Osteocyte (in vitro differentiated cells): ENCODE measurements at regions not wholly inside any gene's neighbourhood (a gene's known extent, or its start where the extent isn't known, plus 50 kb on each side); places are given as distances from the start of the nearest gene placed in this dataset.

ENCODE experiments used
- DNase-seq: peaks from one replicate; pipeline ENCODE4 v3.0.0; 2021; ENCODE audit warnings: mixed read lengths; ENCODE audit not compliant: unreplicated experiment; ENCODE audit errors: extremely low spot score
- H3K27ac Mint-ChIP-seq: one replicate; pipeline ENCODE4 v1.8.0; 2021; ENCODE audit warnings: mild to moderate bottlenecking, mixed read lengths; ENCODE audit not compliant: unreplicated experiment
- H3K27me3 Mint-ChIP-seq: one replicate; pipeline ENCODE4 v1.8.0; 2021; ENCODE audit warnings: mixed read lengths; ENCODE audit not compliant: unreplicated experiment
- H3K36me3 Mint-ChIP-seq: one replicate; pipeline ENCODE4 v1.8.0; 2021; ENCODE audit warnings: mixed read lengths; ENCODE audit not compliant: unreplicated experiment
- H3K4me1 Mint-ChIP-seq: one replicate; pipeline ENCODE4 v1.8.0; 2021; ENCODE audit warnings: mixed read lengths; ENCODE audit not compliant: unreplicated experiment
- H3K4me3 Mint-ChIP-seq: one replicate; pipeline ENCODE4 v1.8.0; 2021; ENCODE audit warnings: mild to moderate bottlenecking, moderate library complexity, mixed read lengths; ENCODE audit not compliant: unreplicated experiment
- H3K9me3 Mint-ChIP-seq: one replicate; pipeline ENCODE4 v1.8.0; 2021; ENCODE audit warnings: mixed read lengths; ENCODE audit not compliant: unreplicated experiment
- CTCF ChIP-seq: fragments of 200-600 bp; sonication (generic); IDR thresholded peaks from 2 replicates; pipeline ENCODE4 v1.5.0; 2021; ENCODE audit warnings: antibody characterized with exemption, mild to moderate bottlenecking, moderate library complexity

- H3K4me1 Mint-ChIP-seq = no peaks in the 10 kb centered on the region
- H3K27ac Mint-ChIP-seq = no peak overlapping the region
- no peak for DNase-seq
Observed at GRCh38 chr9:107127608-107128007, 155.5 kb upstream of the RAD23B start.

GRCh38 chr9:107131108-107131799 is 151.8 kb upstream of the RAD23B start:
- Mint-ChIP-seq H3K4me1 (no peaks in the 10 kb centered on the region), H3K36me3 (no peaks in the 10 kb centered on the region), H3K9me3 (no peaks in the 10 kb centered on the region), H3K4me3 (no peak overlapping the region), H3K27ac (no peak overlapping the region), H3K27me3 (peaks cover 35% of the 10 kb centered on the region)
- TF ChIP-seq CTCF = no peak
- no peak for DNase-seq

More at GRCh38 chr9:107127608-107128007, 155.5 kb upstream of the RAD23B start:
- no peak overlapping the region for H3K4me3 Mint-ChIP-seq
- H3K27me3 Mint-ChIP-seq = peaks cover 48% of the 10 kb centered on the region
- TF ChIP-seq CTCF = no peak
- no peaks in the 10 kb centered on the region for H3K9me3 Mint-ChIP-seq
- H3K36me3 Mint-ChIP-seq = no peaks in the 10 kb centered on the region

GRCh38 chr9:107136296-107136695 is 146.8 kb upstream of the RAD23B start:
- Mint-ChIP-seq H3K4me1 (no peaks in the 10 kb centered on the region), H3K9me3 (no peaks in the 10 kb centered on the region), H3K4me3 (no peak overlapping the region), H3K36me3 (no peaks in the 10 kb centered on the region), H3K27ac (no peak overlapping the region), H3K27me3 (peaks cover 30% of the 10 kb centered on the region)
- DNase-seq = no peak
- no peak for TF ChIP-seq CTCF

- H3K27me3 Mint-ChIP-seq = peaks cover 32% of the 10 kb centered on the region
- DNase-seq = no peak
- peak; percentile 70 for TF ChIP-seq CTCF
- no peaks in the 10 kb centered on the region for H3K36me3 Mint-ChIP-seq
- no peaks in the 10 kb centered on the region for H3K9me3 Mint-ChIP-seq
- no peak overlapping the region for H3K27ac Mint-ChIP-seq
- no peak overlapping the region for H3K4me3 Mint-ChIP-seq
- no peaks in the 10 kb centered on the region for H3K4me1 Mint-ChIP-seq
Observed at GRCh38 chr9:107137495-107138202, 145.4 kb upstream of the RAD23B start.

- H3K4me1 Mint-ChIP-seq = no peaks in the 10 kb centered on the region
- no peak overlapping the region for H3K4me3 Mint-ChIP-seq
- H3K36me3 Mint-ChIP-seq = no peaks in the 10 kb centered on the region
- H3K27ac Mint-ChIP-seq = no peak overlapping the region
- no peaks in the 10 kb centered on the region for H3K9me3 Mint-ChIP-seq
- no peak for TF ChIP-seq CTCF
- peaks cover 31% of the 10 kb centered on the region for H3K27me3 Mint-ChIP-seq
- DNase-seq = no peak
Observed at GRCh38 chr9:107138261-107138992, 144.7 kb upstream of the RAD23B start.
